ENCODE measurements at regions not wholly inside any gene's neighbourhood (a gene's known extent, or its start where the extent isn't known, plus 50 kb on each side); places are given as distances from the start of the nearest gene placed in this dataset.
"Not testable (repeated sequence)": the region's sequence is repeated elsewhere in the genome, so short reads cannot be mapped to it uniquely, and the experiment has no call there.

- DNase-seq (ENCODE audit: low read depth), result no peak
Measured at GRCh38 chr1:193406901-193407300, 220.5 kb upstream of the B3GALT2 start.

DNA sequence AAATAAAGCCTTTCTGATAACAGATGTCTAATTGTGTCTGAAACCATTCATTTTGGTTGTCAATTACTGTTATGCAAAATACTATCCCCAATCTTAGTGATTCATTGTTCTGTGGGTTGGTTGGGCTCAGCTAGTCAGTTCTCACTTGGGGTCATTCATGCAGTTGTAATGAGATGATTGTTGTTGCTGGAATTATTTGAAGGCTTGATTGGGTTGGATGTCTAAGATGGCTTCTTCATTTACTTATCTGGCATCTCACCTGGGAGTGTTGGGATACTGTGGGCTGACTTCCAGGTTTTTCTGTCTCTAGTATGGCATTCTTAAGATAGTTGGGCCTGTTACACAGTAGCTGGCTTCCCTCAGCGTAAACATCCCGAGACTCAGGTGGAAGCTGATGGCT lies 217.8 kb upstream of the B3GALT2 start:
- DNase-seq (ENCODE audit: low read depth), result no peak

DNA sequence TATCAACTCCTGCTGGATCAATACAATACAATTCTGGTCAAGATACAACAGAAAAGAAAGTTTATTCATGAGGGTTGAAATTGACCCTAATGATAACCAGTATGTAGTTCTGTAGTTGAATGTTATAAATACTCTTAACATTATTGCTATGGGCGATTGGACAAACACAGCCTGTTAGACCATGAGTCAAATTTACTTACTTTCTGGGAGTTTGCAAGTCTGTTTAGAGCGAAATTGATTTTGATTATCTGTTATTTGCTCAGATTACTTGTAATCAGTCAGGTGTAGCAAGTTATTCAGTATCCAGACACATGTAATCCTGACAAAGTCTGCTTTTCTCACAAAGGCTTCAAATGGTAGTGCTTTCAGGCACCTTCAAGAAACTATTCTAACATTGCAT lies 216.6 kb upstream of the B3GALT2 start:
- no peak for DNase-seq (ENCODE audit: low read depth)

DNA sequence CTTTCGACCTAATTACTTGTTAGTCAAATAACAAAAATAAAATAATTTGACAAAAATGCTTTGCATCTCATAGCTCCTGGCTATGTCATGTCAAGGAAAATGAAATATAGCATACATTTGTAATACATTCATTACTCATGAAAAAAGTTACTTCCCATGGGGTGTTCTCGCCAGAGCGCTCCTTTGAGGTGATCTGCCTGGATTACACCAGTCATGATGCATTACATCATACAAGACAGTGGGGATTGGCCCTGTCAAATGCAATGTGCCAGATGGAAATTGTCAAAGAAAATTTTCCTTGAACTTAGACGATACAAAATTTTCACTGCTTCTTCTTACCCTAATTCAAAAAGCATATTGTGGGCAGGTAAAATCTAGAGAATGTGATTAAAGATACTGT lies 215.6 kb upstream of the B3GALT2 start:
- DNase-seq (ENCODE audit: low read depth), result no peak

GRCh38 chr1:193394336-193394735 lies 207.9 kb upstream of the B3GALT2 start:
- DNase-seq (ENCODE audit: low read depth), result no peak

DNA sequence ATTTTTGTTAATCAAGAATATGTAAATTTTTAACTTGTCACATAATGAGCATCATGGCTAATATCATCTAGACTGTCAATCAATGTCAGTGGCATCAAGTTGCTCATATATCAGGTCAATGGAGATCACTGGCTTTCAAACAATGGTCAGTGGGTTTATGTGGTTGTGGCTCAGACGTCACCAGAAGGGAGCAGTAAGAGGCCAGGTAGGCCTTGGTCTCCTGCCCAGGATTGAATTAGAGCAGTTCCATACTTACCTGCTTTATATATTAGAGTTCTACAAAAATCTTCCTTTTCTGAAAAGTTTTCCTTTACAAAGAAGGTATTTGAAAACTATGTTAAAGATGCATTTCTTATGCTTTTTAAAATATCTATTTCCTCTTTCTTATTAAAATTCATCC lies 206.3 kb upstream of the B3GALT2 start:
- no peak for DNase-seq (ENCODE audit: low read depth)

DNA sequence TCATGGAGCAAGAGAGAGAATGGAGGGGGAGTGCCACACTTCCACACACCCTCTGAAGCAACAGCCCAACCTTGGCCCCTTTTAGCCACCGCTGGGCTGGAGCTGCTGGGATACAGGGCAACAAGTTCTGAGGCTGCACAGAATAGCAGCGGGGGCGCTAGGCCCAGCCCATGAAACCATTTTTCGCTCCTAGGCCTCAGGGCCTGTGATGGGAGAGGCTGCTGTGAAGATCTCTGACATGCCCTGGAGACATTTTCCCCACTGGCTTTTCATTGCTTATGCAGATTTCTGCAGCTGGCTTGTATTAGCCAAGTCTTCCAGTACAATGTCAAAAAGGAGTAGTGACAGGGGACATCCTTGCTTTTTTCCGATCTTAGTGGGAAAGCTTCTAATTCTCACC lies 202.3 kb upstream of the B3GALT2 start:
- no peak for DNase-seq (ENCODE audit: low read depth)

GRCh38 chr1:193388165-193388564 lies 201.8 kb upstream of the B3GALT2 start:
- no peak for DNase-seq (ENCODE audit: low read depth)

GRCh38 chr1:193387406-193387805 lies 201.0 kb upstream of the B3GALT2 start:
- no peak for DNase-seq (ENCODE audit: low read depth)

GRCh38 chr1:193378451-193378850 lies 192.0 kb upstream of the B3GALT2 start:
- DNase-seq (ENCODE audit: low read depth), result not testable (repeated sequence)

DNA sequence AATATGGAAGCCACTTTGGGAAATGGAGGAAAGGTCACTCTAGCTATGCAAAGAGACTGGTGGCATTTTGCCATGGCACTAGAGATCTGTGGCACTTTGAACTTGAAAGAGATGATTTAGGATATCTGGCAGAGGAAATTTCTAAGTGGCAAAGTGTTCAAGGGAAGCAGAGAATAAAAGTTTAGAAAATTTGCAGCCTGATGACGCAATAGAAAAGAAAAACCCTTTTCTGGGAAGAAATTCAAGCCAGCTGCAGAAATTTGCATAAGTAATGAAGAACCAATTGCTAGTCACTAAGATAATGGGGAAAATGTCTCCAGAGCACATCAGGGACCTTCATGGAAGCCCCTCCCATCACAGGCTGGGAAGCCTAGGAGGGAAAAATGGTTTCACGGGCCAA lies 191.1 kb upstream of the B3GALT2 start:
- no peak for DNase-seq (ENCODE audit: low read depth)

- no peak for DNase-seq (ENCODE audit: low read depth)
Measured at GRCh38 chr1:193372553-193372952, 186.1 kb upstream of the B3GALT2 start.

DNA sequence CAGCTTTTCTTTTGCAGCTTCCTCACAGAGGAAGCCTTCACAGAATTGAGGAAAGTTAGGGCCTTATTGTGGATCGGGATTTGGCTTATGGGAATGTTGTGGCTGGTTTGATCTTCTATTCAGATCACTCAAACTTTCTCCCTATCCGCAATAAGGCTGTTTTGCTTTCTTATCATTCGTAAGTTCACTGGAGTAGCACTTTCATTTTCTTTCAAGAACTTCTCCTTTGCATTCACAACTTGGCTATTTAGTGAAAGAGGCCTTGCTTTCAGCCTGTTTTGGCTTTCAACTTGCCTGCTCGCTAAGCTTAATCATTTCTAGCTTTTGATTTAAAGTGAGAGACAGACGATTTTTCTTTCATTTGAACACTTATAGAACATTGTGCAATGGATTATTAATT lies 181.9 kb upstream of the B3GALT2 start:
- DNase-seq (ENCODE audit: low read depth), result no peak

GRCh38 chr1:193367863-193368262 lies 181.4 kb upstream of the B3GALT2 start:
- DNase-seq (ENCODE audit: low read depth), result no peak

- DNase-seq (ENCODE audit: low read depth), result no peak
Measured at GRCh38 chr1:193366764-193367507, 180.5 kb upstream of the B3GALT2 start.

DNA sequence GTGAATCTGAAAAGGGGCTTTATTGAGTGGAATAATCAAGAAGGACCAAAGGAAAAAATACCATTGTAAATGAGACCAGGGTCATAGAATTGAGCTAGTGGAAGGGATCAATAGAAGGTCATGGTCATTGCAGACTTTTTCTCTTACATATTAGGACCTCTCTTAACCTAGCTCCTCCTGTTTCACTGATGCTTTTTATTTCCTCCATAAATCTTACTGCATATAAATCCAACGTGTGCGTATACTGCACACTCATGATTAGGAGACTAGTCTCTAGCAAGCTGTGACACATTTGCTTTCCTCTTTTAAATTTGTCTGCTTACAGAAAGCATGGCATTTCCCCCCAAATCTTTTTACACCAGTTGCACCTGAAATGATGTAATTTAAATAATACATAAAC lies 179.6 kb upstream of the B3GALT2 start:
- no peak for DNase-seq (ENCODE audit: low read depth)

GRCh38 chr1:193359631-193360030 lies 173.2 kb upstream of the B3GALT2 start:
- no peak for DNase-seq (ENCODE audit: low read depth)

- no peak for DNase-seq (ENCODE audit: low read depth)
Measured at GRCh38 chr1:193358419-193358818, 172.0 kb upstream of the B3GALT2 start.

- DNase-seq (ENCODE audit: low read depth), result no peak
Measured at GRCh38 chr1:193356249-193356648, 169.8 kb upstream of the B3GALT2 start.

DNA sequence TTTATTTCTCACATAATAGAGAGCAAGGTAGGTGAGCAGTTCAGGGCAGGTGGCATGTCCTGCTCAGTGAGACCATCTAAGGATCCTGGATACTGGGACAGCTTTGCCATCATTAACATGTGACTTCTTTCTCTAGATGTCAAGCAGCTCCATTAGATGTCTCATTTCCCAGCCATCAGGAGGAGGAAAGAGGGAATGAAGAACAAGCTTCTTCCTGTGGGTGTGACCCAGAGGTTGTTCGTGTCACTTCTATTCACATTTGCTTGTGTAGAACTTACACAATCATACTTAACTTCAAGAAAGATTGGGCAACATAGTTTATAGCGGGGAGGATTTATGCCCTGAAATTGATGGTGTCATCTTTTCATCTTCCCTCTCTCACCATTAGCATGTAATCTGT lies 169.2 kb upstream of the B3GALT2 start:
- DNase-seq (ENCODE audit: low read depth), result no peak

DNA sequence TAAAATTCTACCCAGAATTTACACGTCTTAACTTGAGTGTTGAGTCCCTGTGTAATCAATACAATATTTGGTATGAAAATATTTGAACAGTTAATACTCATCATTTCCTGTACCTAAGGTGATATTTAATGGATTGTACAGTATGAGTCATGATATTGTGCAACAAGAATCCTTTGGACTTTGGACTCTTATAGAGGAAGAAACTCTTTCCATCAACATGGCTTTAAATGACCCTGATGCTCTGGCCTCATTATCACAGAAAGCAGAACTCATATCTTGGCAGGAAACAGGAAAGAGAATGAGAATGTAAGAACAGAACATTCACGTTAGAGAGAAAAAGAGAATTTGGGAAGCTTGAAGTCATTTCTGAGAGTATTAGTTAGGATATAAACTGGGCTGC lies 168.8 kb upstream of the B3GALT2 start:
- no peak for DNase-seq (ENCODE audit: low read depth)

DNA sequence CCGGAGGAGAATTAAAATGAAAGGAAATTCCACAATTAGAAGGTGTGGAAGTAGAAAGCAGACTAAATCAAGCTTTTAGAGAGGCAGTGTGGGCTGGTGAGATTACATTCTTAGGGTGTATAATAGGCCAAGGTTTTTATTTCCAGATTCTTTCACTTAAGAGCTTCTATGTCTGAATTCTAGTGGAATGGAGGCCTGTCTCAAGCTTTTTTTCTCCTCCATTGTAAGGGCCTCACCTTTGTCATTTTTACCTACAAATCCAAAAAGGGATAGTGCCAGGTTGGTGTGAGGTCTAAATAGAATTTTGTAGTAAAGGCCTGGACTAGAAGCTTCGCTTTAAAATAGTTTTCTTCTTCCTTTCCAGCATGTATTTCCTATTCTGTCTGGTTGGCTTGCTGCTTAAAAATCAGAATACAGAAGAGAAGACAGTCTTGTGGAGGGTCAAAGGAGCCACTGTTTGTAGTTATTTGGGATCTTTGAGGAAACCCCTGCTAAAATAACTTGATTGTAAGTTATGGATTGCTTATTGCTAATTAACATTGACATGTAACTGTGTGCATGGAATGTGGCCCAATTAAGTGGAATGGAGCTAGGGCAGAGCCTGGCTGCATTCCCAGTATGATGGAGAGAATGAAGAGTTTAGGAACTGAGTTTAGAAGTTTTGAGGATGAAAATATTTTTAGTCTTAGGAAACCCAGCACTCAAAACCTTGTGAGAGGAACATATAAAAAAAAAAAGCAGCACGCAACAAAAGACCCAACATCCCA lies 162.5 kb upstream of the B3GALT2 start:
- no peak for DNase-seq (ENCODE audit: low read depth)

DNA sequence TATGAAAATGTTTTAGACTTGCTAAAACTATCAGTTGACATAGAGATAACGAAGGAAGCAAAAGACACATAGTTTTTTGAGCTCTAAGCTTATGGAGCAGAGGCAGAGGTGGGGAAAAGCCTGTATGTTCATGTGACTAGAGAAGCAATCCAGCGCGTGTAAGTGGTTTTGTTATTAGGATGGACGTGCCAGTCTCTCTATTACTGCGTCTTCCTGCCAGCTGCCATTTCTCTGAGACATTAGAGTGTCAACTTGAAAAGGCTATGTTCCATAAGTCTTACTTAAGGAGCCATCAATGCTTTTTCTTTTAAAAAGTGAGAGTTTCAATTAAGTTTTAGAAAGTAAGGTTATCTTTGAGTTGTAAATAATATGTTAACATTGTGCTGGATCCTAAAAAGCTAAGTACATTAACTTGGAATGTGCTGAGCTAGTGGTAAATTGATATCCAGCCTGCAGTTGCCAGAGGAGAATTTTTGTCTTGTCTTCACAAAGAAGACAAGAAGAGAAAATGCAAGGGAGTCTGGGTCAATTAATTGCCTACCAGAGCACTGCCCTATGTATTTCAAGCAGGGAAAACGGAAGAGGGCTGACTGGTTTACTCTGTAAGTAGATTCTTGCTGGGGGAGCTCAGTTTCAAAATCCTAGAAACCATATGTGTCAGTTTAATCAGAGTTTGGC lies 161.8 kb upstream of the B3GALT2 start:
- DNase-seq (ENCODE audit: low read depth), result no peak
